Loucy (cell line): ENCODE measurements at regions not wholly inside any gene's neighbourhood (a gene's known extent, or its start where the extent isn't known, plus 50 kb on each side); places are given as distances from the start of the nearest gene placed in this dataset.

ENCODE experiments used
- H2AFZ ChIP-seq: fragments of 200-600 bp; sonication (generic); 2 replicates; pipeline ENCODE4 v1.6.0; 2016; ENCODE audit warnings: antibody characterized with exemption, mild to moderate bottlenecking, low read length, moderate library complexity
- H3F3A ChIP-seq: fragments of 200-600 bp; 2 replicates; pipeline ENCODE4 v1.6.0; 2016; ENCODE audit warnings: antibody characterized with exemption, low read depth, mild to moderate bottlenecking
- H3K27me3 ChIP-seq: fragments of 200-600 bp; sonication (generic); 2 replicates; pipeline ENCODE4 v1.6.1; 2014; ENCODE audit warnings: low read length, mild to moderate bottlenecking; ENCODE audit not compliant: insufficient read depth, poor library complexity, severe bottlenecking
- H3K36me3 ChIP-seq: fragments of 200-600 bp; sonication (generic); 2 replicates; pipeline ENCODE4 v1.6.1; 2016; ENCODE audit warnings: low read length; ENCODE audit not compliant: insufficient read depth
- H3K4me1 ChIP-seq: fragments of 200-600 bp; sonication (generic); 2 replicates; pipeline ENCODE4 v1.5.1; 2014; ENCODE audit warnings: low read length, mild to moderate bottlenecking; ENCODE audit not compliant: insufficient read depth, poor library complexity, severe bottlenecking
- H3K4me2 ChIP-seq: fragments of 200-600 bp; sonication (generic); 2 replicates; pipeline ENCODE4 v1.6.0; 2014; ENCODE audit warnings: antibody characterized with exemption, low read length, low read depth, mild to moderate bottlenecking; ENCODE audit not compliant: poor library complexity, severe bottlenecking
- H3K4me3 ChIP-seq: fragments of 200-600 bp; sonication (generic); 2 replicates; pipeline ENCODE4 v1.5.1; 2014; ENCODE audit warnings: low read length, mild to moderate bottlenecking, mixed read lengths; ENCODE audit not compliant: poor library complexity, severe bottlenecking
- H3K79me2 ChIP-seq: fragments of 200-600 bp; sonication (generic); 2 replicates; pipeline ENCODE4 v1.6.1; 2014; ENCODE audit warnings: low read length; ENCODE audit not compliant: insufficient read depth
- H3K9ac ChIP-seq: fragments of 200-600 bp; sonication (generic); 2 replicates; pipeline ENCODE4 v1.6.0; 2014; ENCODE audit warnings: mild to moderate bottlenecking, low read depth, low read length, moderate library complexity; ENCODE audit not compliant: poor library complexity, severe bottlenecking
- H3K9me2 ChIP-seq: fragments of 200-600 bp; sonication (generic); replicated peaks from 2 replicates; pipeline ENCODE4 v1.6.1; 2016; ENCODE audit warnings: low read depth, low read length, mixed read lengths
- H3K9me3 ChIP-seq: fragments of 200-600 bp; sonication (generic); 2 replicates; pipeline ENCODE4 v1.6.1; 2014; ENCODE audit warnings: mild to moderate bottlenecking, antibody characterized with exemption, low read length, low read depth; ENCODE audit not compliant: insufficient read depth
- H4K20me1 ChIP-seq: fragments of 200-600 bp; sonication (generic); 2 replicates; pipeline ENCODE4 v1.6.0; 2014; ENCODE audit warnings: antibody characterized with exemption, low read length, mild to moderate bottlenecking; ENCODE audit not compliant: insufficient read depth, poor library complexity, severe bottlenecking
- EZH2phosphoT487 ChIP-seq: fragments of 200-600 bp; IDR thresholded peaks from 2 replicates; pipeline ENCODE4 v1.6.1; 2018; ENCODE audit warnings: antibody characterized with exemption, mild to moderate bottlenecking, moderate library complexity, borderline replicate concordance
- TF ChIP-seq, protein P1 (sequence below): fragments of 200-600 bp; sonication (generic); conservative IDR thresholded peaks from 2 replicates; pipeline ENCODE4 v1.5.1; 2014; ENCODE audit warnings: mild to moderate bottlenecking, antibody characterized with exemption, low read length

DNA sequence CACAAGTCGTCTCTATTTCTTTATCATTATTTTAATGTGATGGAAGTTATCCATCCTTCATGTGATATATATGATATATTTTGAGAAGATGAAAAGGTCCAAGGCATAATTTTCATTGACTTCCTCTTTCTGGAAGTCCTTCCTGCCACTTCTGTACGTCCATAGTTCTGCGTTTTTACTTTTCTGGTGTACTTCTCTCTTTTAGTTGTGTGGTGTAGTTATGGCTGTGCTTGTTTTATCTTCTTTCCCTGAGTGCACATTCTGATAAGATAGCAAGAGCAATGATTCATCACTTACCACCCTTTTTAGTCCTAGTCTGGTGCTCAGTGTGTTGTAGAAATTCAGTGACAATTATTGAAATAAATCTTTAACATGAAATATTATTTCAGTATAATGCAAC lies 231.3 kb upstream of the FERD3L start:
- H3K9me2 ChIP-seq = no peaks in the 10 kb centered on the region
- H3K79me2 ChIP-seq = no peaks in the 10 kb centered on the region
- H3K36me3 ChIP-seq = no peaks in the 10 kb centered on the region
- no peaks in the 10 kb centered on the region for H4K20me1 ChIP-seq
- no peak overlapping the region for H3K9ac ChIP-seq
- H3K4me2 ChIP-seq = no peak overlapping the region
- TF ChIP-seq, protein P1, sequence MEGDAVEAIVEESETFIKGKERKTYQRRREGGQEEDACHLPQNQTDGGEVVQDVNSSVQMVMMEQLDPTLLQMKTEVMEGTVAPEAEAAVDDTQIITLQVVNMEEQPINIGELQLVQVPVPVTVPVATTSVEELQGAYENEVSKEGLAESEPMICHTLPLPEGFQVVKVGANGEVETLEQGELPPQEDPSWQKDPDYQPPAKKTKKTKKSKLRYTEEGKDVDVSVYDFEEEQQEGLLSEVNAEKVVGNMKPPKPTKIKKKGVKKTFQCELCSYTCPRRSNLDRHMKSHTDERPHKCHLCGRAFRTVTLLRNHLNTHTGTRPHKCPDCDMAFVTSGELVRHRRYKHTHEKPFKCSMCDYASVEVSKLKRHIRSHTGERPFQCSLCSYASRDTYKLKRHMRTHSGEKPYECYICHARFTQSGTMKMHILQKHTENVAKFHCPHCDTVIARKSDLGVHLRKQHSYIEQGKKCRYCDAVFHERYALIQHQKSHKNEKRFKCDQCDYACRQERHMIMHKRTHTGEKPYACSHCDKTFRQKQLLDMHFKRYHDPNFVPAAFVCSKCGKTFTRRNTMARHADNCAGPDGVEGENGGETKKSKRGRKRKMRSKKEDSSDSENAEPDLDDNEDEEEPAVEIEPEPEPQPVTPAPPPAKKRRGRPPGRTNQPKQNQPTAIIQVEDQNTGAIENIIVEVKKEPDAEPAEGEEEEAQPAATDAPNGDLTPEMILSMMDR = no peak
- TF ChIP-seq EZH2phosphoT487 = no peak
- 0 out of 2 replicates have a peak, but pooled peaks cover 3% of the 10 kb centered on the region for H3F3A ChIP-seq
- no peaks in the 10 kb centered on the region for H3K27me3 ChIP-seq
- peak overlapping the region; percentile 13; the same call in 1 of the 2 replicates for H2AFZ ChIP-seq
- 0 out of 2 replicates have a peak, but pooled peaks cover 6% of the 10 kb centered on the region for H3K9me3 ChIP-seq
- H3K4me1 ChIP-seq = peaks cover 18% of the 10 kb centered on the region
- no peak overlapping the region for H3K4me3 ChIP-seq

DNA sequence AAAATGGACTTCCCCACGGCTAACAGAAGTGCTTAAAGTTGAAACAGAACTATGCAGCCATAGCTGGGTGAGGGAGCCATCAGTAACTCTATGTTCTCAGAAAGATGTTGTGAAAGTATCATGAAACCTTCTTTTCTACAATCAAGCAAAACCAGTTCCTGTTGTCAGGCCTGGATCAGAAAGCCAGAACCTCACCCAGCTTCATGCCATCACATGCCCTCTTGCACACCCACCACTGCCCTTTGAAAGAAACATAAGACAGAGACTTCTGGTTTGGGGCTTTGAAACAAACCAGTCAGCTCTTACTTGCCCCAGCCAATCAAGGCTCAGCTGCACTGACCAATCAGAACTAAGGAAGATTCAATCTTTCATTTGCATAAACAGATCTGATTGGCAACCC lies 230.8 kb upstream of the FERD3L start:
- TF ChIP-seq, protein P1 = no peak
- TF ChIP-seq EZH2phosphoT487 = no peak
- no peaks in the 10 kb centered on the region for H3K79me2 ChIP-seq
- no peaks in the 10 kb centered on the region for H3K36me3 ChIP-seq
- peaks cover 14% of the 10 kb centered on the region for H3K4me1 ChIP-seq
- H3K27me3 ChIP-seq = no peaks in the 10 kb centered on the region
- no peaks in the 10 kb centered on the region for H3K9me2 ChIP-seq
- no peak overlapping the region for H3K4me2 ChIP-seq
- 0 out of 2 replicates have a peak, but pooled peaks cover 3% of the 10 kb centered on the region for H3F3A ChIP-seq
- H3K9ac ChIP-seq = no peak overlapping the region
- no peaks in the 10 kb centered on the region for H4K20me1 ChIP-seq
- H3K9me3 ChIP-seq = 0 out of 2 replicates have a peak, but pooled peaks cover 6% of the 10 kb centered on the region
- no peak overlapping the region for H2AFZ ChIP-seq
- no peak overlapping the region for H3K4me3 ChIP-seq

DNA sequence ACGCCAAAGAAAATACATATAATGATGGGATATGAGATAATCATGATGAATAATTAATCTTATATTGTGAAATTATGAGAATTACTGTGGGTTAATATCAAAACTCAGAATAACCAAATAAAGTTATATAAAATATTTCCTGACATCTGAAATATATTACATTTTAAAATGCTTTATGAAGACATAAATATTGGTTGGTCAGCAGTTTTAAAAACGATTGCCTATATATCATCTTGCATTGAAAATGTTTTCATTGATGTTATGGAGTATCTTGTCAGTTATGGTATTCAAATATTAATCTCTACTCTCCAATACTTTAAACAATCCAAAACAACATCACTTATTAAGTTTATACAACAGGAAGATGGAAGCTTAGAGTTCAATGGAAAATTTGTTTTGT lies 228.1 kb upstream of the FERD3L start:
- no peaks in the 10 kb centered on the region for H3K27me3 ChIP-seq
- 0 out of 2 replicates have a peak, but pooled peaks cover 3% of the 10 kb centered on the region for H3F3A ChIP-seq
- TF ChIP-seq, protein P1 = no peak
- TF ChIP-seq EZH2phosphoT487 = no peak
- no peak overlapping the region for H3K4me3 ChIP-seq
- no peaks in the 10 kb centered on the region for H3K9me2 ChIP-seq
- peaks cover 14% of the 10 kb centered on the region for H3K4me1 ChIP-seq
- H3K9me3 ChIP-seq = 0 out of 2 replicates have a peak, but pooled peaks cover 6% of the 10 kb centered on the region
- H3K79me2 ChIP-seq = no peaks in the 10 kb centered on the region
- H3K36me3 ChIP-seq = no peaks in the 10 kb centered on the region
- H3K9ac ChIP-seq = no peak overlapping the region
- H3K4me2 ChIP-seq = no peak overlapping the region
- no peak overlapping the region for H2AFZ ChIP-seq
- no peaks in the 10 kb centered on the region for H4K20me1 ChIP-seq
